ENCODE measurements at regions not wholly inside any gene's neighbourhood (a gene's known extent, or its start where the extent isn't known, plus 50 kb on each side); places are given as distances from the start of the nearest gene placed in this dataset.

GRCh38 chr1:118487932-118488331 is 302.9 kb upstream of the SPAG17 start:
- Histone ChIP-seq H3K9me2 (replicated peaks; ENCODE audit: control insufficient read depth, low read length) (no peaks in the 10 kb centered on the region), H3K4me1 (ENCODE audit: control insufficient read depth, low read length) (no peaks in the 10 kb centered on the region), H3K9me3 (ENCODE audit: control insufficient read depth, insufficient read depth, low read length) (no peaks in the 10 kb centered on the region), H3K4me3 (ENCODE audit: low read length) (no peak overlapping the region), H3K36me3 (ENCODE audit: control insufficient read depth, low read length) (no peaks in the 10 kb centered on the region), H3F3A (ENCODE audit: control insufficient read depth, insufficient read depth) (no peaks in the 10 kb centered on the region), H3K27ac (ENCODE audit: low read depth, low read length) (no peak overlapping the region), H3K27me3 (ENCODE audit: control insufficient read depth, low read length) (no peaks in the 10 kb centered on the region), H4K20me1 (ENCODE audit: control insufficient read depth, insufficient read depth, low read depth, low read length) (no peaks in the 10 kb centered on the region), H3K4me2 (ENCODE audit: low read length) (no peak overlapping the region), H3K79me2 (ENCODE audit: control insufficient read depth, low read length) (no peaks in the 10 kb centered on the region)
- TF ChIP-seq CTCF (IDR thresholded peaks at IDR 0.05; ENCODE audit: low read depth, low read length, poor library complexity, severe bottlenecking) (no peak), EZH2phosphoT487 (IDR thresholded peaks at IDR 0.05; ENCODE audit: borderline replicate concordance, low read length) (no peak)

- no peak overlapping the region for H3K27ac ChIP-seq (ENCODE audit: low read depth, low read length)
- no peaks in the 10 kb centered on the region for H4K20me1 ChIP-seq (ENCODE audit: control insufficient read depth, insufficient read depth, low read depth, low read length)
Observed at GRCh38 chr1:118487091-118487490, 302.1 kb upstream of the SPAG17 start.

GRCh38 chr1:118486199-118486598 is 301.2 kb upstream of the SPAG17 start:
- TF ChIP-seq EZH2phosphoT487 (IDR thresholded peaks at IDR 0.05; ENCODE audit: borderline replicate concordance, low read length) = no peak
- no peak for TF ChIP-seq CTCF (IDR thresholded peaks at IDR 0.05; ENCODE audit: low read depth, low read length, poor library complexity, severe bottlenecking)
- no peaks in the 10 kb centered on the region for H3K79me2 ChIP-seq (ENCODE audit: control insufficient read depth, low read length)
- H3K36me3 ChIP-seq (ENCODE audit: control insufficient read depth, low read length) = no peaks in the 10 kb centered on the region
- no peaks in the 10 kb centered on the region for H3K9me3 ChIP-seq (ENCODE audit: control insufficient read depth, insufficient read depth, low read length)
- no peaks in the 10 kb centered on the region for H3K27me3 ChIP-seq (ENCODE audit: control insufficient read depth, low read length)
- no peak overlapping the region for H3K4me2 ChIP-seq (ENCODE audit: low read length)
- H3K9me2 ChIP-seq (replicated peaks; ENCODE audit: control insufficient read depth, low read length) = no peaks in the 10 kb centered on the region
- no peaks in the 10 kb centered on the region for H4K20me1 ChIP-seq (ENCODE audit: control insufficient read depth, insufficient read depth, low read depth, low read length)
- no peaks in the 10 kb centered on the region for H3K4me1 ChIP-seq (ENCODE audit: control insufficient read depth, low read length)
- H3K27ac ChIP-seq (ENCODE audit: low read depth, low read length) = no peak overlapping the region
- no peaks in the 10 kb centered on the region for H3F3A ChIP-seq (ENCODE audit: control insufficient read depth, insufficient read depth)
- H3K4me3 ChIP-seq (ENCODE audit: low read length) = no peak overlapping the region

More at GRCh38 chr1:118487091-118487490, 302.1 kb upstream of the SPAG17 start:
- Histone ChIP-seq H3K4me2 (ENCODE audit: low read length) (no peak overlapping the region), H3K36me3 (ENCODE audit: control insufficient read depth, low read length) (no peaks in the 10 kb centered on the region), H3K9me2 (replicated peaks; ENCODE audit: control insufficient read depth, low read length) (no peaks in the 10 kb centered on the region), H3K27me3 (ENCODE audit: control insufficient read depth, low read length) (no peaks in the 10 kb centered on the region), H3K4me1 (ENCODE audit: control insufficient read depth, low read length) (no peaks in the 10 kb centered on the region), H3K9me3 (ENCODE audit: control insufficient read depth, insufficient read depth, low read length) (no peaks in the 10 kb centered on the region), H3K79me2 (ENCODE audit: control insufficient read depth, low read length) (no peaks in the 10 kb centered on the region), H3K4me3 (ENCODE audit: low read length) (no peak overlapping the region), H3F3A (ENCODE audit: control insufficient read depth, insufficient read depth) (no peaks in the 10 kb centered on the region)
- no peak for TF ChIP-seq CTCF (IDR thresholded peaks at IDR 0.05; ENCODE audit: low read depth, low read length, poor library complexity, severe bottlenecking)
- TF ChIP-seq EZH2phosphoT487 (IDR thresholded peaks at IDR 0.05; ENCODE audit: borderline replicate concordance, low read length) = no peak

- TF ChIP-seq EZH2phosphoT487 (IDR thresholded peaks at IDR 0.05; ENCODE audit: borderline replicate concordance, low read length) (no peak), CTCF (IDR thresholded peaks at IDR 0.05; ENCODE audit: low read depth, low read length, poor library complexity, severe bottlenecking) (no peak)
- Histone ChIP-seq H3K9me2 (replicated peaks; ENCODE audit: control insufficient read depth, low read length) (no peaks in the 10 kb centered on the region), H3K79me2 (ENCODE audit: control insufficient read depth, low read length) (no peaks in the 10 kb centered on the region), H3F3A (ENCODE audit: control insufficient read depth, insufficient read depth) (no peaks in the 10 kb centered on the region), H4K20me1 (ENCODE audit: control insufficient read depth, insufficient read depth, low read depth, low read length) (no peaks in the 10 kb centered on the region), H3K4me2 (ENCODE audit: low read length) (no peak overlapping the region), H3K27me3 (ENCODE audit: control insufficient read depth, low read length) (no peaks in the 10 kb centered on the region), H3K4me3 (ENCODE audit: low read length) (no peak overlapping the region), H3K27ac (ENCODE audit: low read depth, low read length) (no peak overlapping the region), H3K9me3 (ENCODE audit: control insufficient read depth, insufficient read depth, low read length) (no peaks in the 10 kb centered on the region), H3K4me1 (ENCODE audit: control insufficient read depth, low read length) (no peaks in the 10 kb centered on the region), H3K36me3 (ENCODE audit: control insufficient read depth, low read length) (no peaks in the 10 kb centered on the region)
Observed at GRCh38 chr1:118485757-118486156, 300.7 kb upstream of the SPAG17 start.
